Duodenal mucosa (tissue), 2 donors: ENCODE measurements at regions not wholly inside any gene's neighbourhood (a gene's known extent, or its start where the extent isn't known, plus 50 kb on each side); places are given as distances from the start of the nearest gene placed in this dataset.

Experiments
- H3K27ac ChIP-seq: one replicate; pipeline ENCODE4 v1.7.0; 2013; ENCODE audit warnings: low read depth, low read length
- H3K27me3 ChIP-seq, 2 donors: one replicate each; pipeline ENCODE4 v1.7.0; 2013; ENCODE audit warnings: low read length in 2 of 2, control low read depth in 1 of 2; ENCODE audit not compliant: insufficient read depth in 2 of 2, control insufficient read depth in 1 of 2
- H3K36me3 ChIP-seq, 2 donors: one replicate each; pipeline ENCODE4 v1.7.0; 2013; ENCODE audit warnings: low read length in 2 of 2, control low read depth in 1 of 2; ENCODE audit not compliant: insufficient read depth in 2 of 2, control insufficient read depth in 1 of 2
- H3K4me1 ChIP-seq, 2 donors: one replicate each; pipeline ENCODE4 v1.7.0; 2013; ENCODE audit warnings: low read length in 2 of 2, control low read depth in 1 of 2; ENCODE audit not compliant: insufficient read depth in 2 of 2, control insufficient read depth in 1 of 2
- H3K4me3 ChIP-seq, 2 donors: one replicate each; pipeline ENCODE4 v1.7.0; 2013; ENCODE audit warnings: low read length in 2 of 2, low read depth in 1 of 2
- H3K9ac ChIP-seq, 2 donors: one replicate each; pipeline ENCODE4 v1.7.0; 2013; ENCODE audit warnings: low read length in 2 of 2, low read depth in 1 of 2
- H3K9me3 ChIP-seq, 2 donors: one replicate each; pipeline ENCODE4 v1.7.0; 2013; ENCODE audit warnings: low read length in 2 of 2, control low read depth in 1 of 2; ENCODE audit not compliant: control insufficient read depth in 1 of 2

DNA sequence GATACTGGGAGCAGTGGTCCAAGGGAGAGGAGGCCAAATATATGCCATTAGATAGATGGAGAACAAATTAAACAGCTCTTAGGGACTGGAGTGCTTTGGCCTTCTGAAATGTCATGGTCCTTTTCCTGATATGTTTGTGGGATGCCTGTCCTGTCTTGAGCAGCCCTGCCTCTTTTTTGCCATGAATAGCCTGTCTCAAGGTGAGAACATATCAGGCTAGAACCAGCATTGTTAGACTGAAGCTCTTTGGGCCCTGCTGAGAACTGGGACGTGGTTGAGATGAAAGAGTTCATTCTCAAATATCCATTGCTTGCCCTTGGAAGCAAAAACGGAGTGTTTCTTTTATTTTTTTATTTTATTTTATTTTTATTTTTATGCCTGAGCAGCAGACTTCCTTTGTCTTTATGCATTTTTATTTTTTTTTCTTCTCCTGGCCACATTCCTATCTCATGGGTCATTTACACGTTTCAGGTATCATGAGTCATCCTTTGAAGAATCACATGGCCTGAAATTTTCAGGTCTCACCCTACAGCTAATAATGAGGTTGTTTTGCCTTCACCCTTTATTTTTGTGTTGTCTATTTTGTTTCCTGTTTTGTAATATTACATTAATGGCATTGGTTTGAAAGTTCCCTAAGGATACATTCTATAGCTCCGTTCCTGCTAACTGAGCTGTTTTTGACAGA, 371.4 kb downstream of the PSAT1 start:
- Histone ChIP-seq H3K27me3 (no peaks in the 10 kb centered on the region), H3K9ac (no peak overlapping the region), H3K4me1 (no peaks in the 10 kb centered on the region), H3K4me3 (no peak overlapping the region), H3K36me3 (no peaks in the 10 kb centered on the region), H3K27ac (no peak overlapping the region), H3K9me3 (no peaks in the 10 kb centered on the region)

- H3K9me3 ChIP-seq: no peaks in the 10 kb centered on the region
- H3K4me3 ChIP-seq: no peak overlapping the region
- H3K9ac ChIP-seq: no peak overlapping the region
- no peaks in the 10 kb centered on the region for H3K4me1 ChIP-seq
- no peaks in the 10 kb centered on the region for H3K36me3 ChIP-seq
- no peak overlapping the region for H3K27ac ChIP-seq
- no peaks in the 10 kb centered on the region for H3K27me3 ChIP-seq
These were observed 372.7 kb downstream of the PSAT1 start for GRCh38 chr9:78669591-78669990.

DNA sequence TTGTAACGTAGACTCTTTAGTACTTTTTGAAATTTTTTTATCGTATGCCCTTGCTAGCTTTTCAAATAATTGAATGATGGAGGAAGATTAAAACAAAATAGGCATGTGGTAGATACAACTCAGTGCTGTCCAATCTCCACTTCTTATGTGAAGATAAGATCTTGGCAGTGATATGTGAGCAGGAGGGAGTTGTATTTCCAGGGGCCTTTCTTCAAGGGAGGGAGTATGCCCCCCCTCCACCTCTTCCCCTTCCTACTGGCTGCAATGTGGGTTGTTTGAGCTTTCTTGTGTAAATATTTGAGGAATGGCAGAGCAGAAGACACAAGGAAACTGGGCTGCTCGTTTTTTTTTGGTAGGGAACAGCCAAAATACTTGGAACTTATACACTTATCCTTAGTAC, 374.9 kb downstream of the PSAT1 start:
- H3K4me3 ChIP-seq: no peak overlapping the region
- H3K36me3 ChIP-seq: no peaks in the 10 kb centered on the region
- no peak overlapping the region for H3K9ac ChIP-seq
- H3K27ac ChIP-seq: no peak overlapping the region
- H3K27me3 ChIP-seq: no peaks in the 10 kb centered on the region
- H3K9me3 ChIP-seq: no peaks in the 10 kb centered on the region
- H3K4me1 ChIP-seq: no peaks in the 10 kb centered on the region

DNA sequence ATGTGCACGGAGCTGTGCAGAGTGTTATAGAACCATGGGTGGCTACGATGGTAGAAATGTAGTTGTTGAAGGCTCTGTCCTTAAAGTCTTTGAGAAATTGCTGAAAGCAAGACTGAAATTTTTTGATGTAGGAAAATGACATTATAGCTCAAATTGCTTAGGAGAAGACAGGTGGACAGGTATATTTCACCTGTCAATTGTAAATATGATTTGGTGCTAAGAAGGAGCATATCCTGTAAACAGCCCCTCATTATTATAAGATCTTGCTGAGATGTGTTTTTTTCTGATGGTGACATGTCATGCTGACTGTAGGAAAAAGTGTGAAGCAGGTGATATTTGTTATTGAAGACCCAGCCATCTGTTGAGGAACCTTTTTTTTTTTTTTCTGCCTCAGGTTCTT, 377.9 kb downstream of the PSAT1 start:
- Histone ChIP-seq H3K9ac (no peak overlapping the region), H3K27ac (no peak overlapping the region), H3K9me3 (no peaks in the 10 kb centered on the region), H3K36me3 (no peaks in the 10 kb centered on the region), H3K4me1 (no peaks in the 10 kb centered on the region), H3K4me3 (no peak overlapping the region), H3K27me3 (no peaks in the 10 kb centered on the region)

- Histone ChIP-seq H3K36me3 (no peaks in the 10 kb centered on the region), H3K9ac (no peak overlapping the region), H3K27me3 (peaks cover 0 to 4% of the 10 kb centered on the region in 2 donors), H3K27ac (no peak overlapping the region), H3K4me3 (no peak overlapping the region), H3K9me3 (no peaks in the 10 kb centered on the region), H3K4me1 (no peaks in the 10 kb centered on the region)
These were observed 379.1 kb downstream of the PSAT1 start for GRCh38 chr9:78676009-78676408.

- peaks cover 0 to 4% of the 10 kb centered on the region in 2 donors for H3K27me3 ChIP-seq
- no peak overlapping the region for H3K27ac ChIP-seq
- H3K36me3 ChIP-seq: no peaks in the 10 kb centered on the region
- H3K4me1 ChIP-seq: no peaks in the 10 kb centered on the region
- H3K9ac ChIP-seq: no peak overlapping the region
- H3K4me3 ChIP-seq: no peak overlapping the region
- no peaks in the 10 kb centered on the region for H3K9me3 ChIP-seq
These were observed 379.7 kb downstream of the PSAT1 start for GRCh38 chr9:78676623-78677022.

- H3K4me3 ChIP-seq: no peak overlapping the region
- H3K27me3 ChIP-seq: peaks cover 0 to 4% of the 10 kb centered on the region in 2 donors
- H3K36me3 ChIP-seq: no peaks in the 10 kb centered on the region
- no peak overlapping the region for H3K9ac ChIP-seq
- H3K27ac ChIP-seq: no peak overlapping the region
- H3K9me3 ChIP-seq: no peaks in the 10 kb centered on the region
- H3K4me1 ChIP-seq: no peaks in the 10 kb centered on the region
These were observed 380.4 kb downstream of the PSAT1 start for GRCh38 chr9:78677326-78677725.

DNA sequence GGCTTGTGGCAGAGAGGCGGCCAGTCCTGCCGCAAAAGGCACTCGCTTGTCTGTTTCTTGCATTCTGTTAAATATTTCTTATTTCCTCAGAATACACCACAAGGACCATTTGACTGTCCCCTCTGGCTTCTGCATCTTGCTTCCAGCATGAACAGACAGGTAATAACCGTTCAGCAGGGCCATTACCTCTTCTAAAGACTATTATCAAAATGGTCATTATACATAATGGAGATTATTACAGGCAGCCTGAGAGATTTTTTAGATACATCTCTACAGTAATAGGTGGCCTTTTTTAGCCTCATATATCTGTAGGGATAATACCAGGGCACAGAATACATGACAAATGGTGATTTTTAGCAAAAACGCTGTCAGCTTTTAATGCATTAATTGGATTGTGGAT, 382.0 kb downstream of the PSAT1 start:
- Histone ChIP-seq H3K4me3 (no peak overlapping the region), H3K9me3 (no peaks in the 10 kb centered on the region), H3K9ac (no peak overlapping the region), H3K4me1 (no peaks in the 10 kb centered on the region), H3K36me3 (no peaks in the 10 kb centered on the region), H3K27me3 (peaks cover 0 to 4% of the 10 kb centered on the region in 2 donors), H3K27ac (no peak overlapping the region)

DNA sequence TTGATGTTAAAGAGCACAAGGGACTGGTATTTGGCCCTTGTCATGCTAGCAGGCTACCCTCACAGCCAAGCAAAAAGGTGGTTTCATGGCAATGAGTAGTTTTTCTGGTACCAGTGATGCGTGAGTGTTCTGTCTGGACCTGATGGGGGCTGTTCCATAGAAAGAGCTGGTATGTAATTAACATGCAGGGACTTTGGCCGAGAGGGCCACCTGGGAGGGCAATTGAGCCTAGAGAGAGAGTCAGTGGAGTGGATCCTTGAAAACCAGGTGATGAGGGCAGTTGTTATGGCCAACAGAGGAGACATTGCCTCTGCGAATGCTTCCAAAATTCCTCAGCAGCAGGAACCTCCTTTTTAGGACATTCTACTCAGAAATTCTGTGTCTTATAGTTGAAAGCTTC, 383.3 kb downstream of the PSAT1 start:
- H3K27me3 ChIP-seq: peaks cover 0 to 4% of the 10 kb centered on the region in 2 donors
- H3K4me3 ChIP-seq: no peak overlapping the region
- no peak overlapping the region for H3K27ac ChIP-seq
- no peaks in the 10 kb centered on the region for H3K36me3 ChIP-seq
- no peaks in the 10 kb centered on the region for H3K4me1 ChIP-seq
- H3K9ac ChIP-seq: no peak overlapping the region
- no peaks in the 10 kb centered on the region for H3K9me3 ChIP-seq

- no peak overlapping the region for H3K4me3 ChIP-seq
- H3K36me3 ChIP-seq: no peaks in the 10 kb centered on the region
- no peak overlapping the region for H3K9ac ChIP-seq
- peaks cover 0 to 5% of the 10 kb centered on the region in 2 donors for H3K9me3 ChIP-seq
- peaks cover 0 to 4% of the 10 kb centered on the region in 2 donors for H3K27me3 ChIP-seq
- no peak overlapping the region for H3K27ac ChIP-seq
- no peaks in the 10 kb centered on the region for H3K4me1 ChIP-seq
These were observed 385.3 kb downstream of the PSAT1 start for GRCh38 chr9:78682216-78682615.

- no peak overlapping the region for H3K4me3 ChIP-seq
- H3K4me1 ChIP-seq: no peaks in the 10 kb centered on the region
- H3K27me3 ChIP-seq: no peaks in the 10 kb centered on the region
These were observed 388.5 kb downstream of the PSAT1 start for GRCh38 chr9:78685471-78685870.

More at GRCh38 chr9:78685471-78685870, 388.5 kb downstream of the PSAT1 start:
- H3K9me3 ChIP-seq: peaks cover 0 to 5% of the 10 kb centered on the region in 2 donors
- H3K36me3 ChIP-seq: no peaks in the 10 kb centered on the region
- no peak overlapping the region for H3K9ac ChIP-seq
- H3K27ac ChIP-seq: no peak overlapping the region
